ENCODE measurements at regions not wholly inside any gene's neighbourhood (a gene's known extent, or its start where the extent isn't known, plus 50 kb on each side); places are given as distances from the start of the nearest gene placed in this dataset.

GRCh38 chr2:167506395-167506794, 618.1 kb downstream of the XIRP2 start:
- Histone ChIP-seq H3K9ac (ENCODE audit: insufficient read depth, low read length, poor library complexity, severe bottlenecking) (no peak overlapping the region), H3K27ac (ENCODE audit: low read depth in 1 of 2, low read length in 2 of 2) (no peak overlapping the region), H3K4me2 (replicated peaks; ENCODE audit: extremely low read depth, low read length, poor library complexity, severe bottlenecking) (no peak overlapping the region), H3K79me2 (ENCODE audit: insufficient read depth, low read length) (no peaks in the 10 kb centered on the region), H3K27me3 (ENCODE audit: control insufficient read depth in 2 of 2, insufficient read depth in 2 of 2, low read length in 2 of 2) (no peaks in the 10 kb centered on the region), H4K20me1 (ENCODE audit: insufficient read depth, low read length) (no peaks in the 10 kb centered on the region), H3K36me3 (replicated peaks in 1 of 2; ENCODE audit: control insufficient read depth in 1 of 2, insufficient read depth in 2 of 2, low read length in 2 of 2) (no peaks in the 10 kb centered on the region), H3K4me1 (ENCODE audit: control insufficient read depth in 1 of 2, insufficient read depth in 2 of 2, low read length in 2 of 2) (no peaks in the 10 kb centered on the region), H2AFZ (ENCODE audit: insufficient read depth, low read depth, low read length, poor library complexity, severe bottlenecking) (no peak overlapping the region), H3K9me3 (replicated peaks in 1 of 2; ENCODE audit: control insufficient read depth in 1 of 2, insufficient read depth in 1 of 2, low read length in 2 of 2) (no peaks in the 10 kb centered on the region), H3K4me3 (replicated peaks in 1 of 3; ENCODE audit: low read depth in 2 of 3, low read length in 3 of 3) (no peak overlapping the region)
- intact Hi-C loops (cut with micrococcal nuclease), result no loop called here
- H3K36me3 Mint-ChIP-seq, result no peaks in the 10 kb centered on the region
- H3K27me3 Mint-ChIP-seq (ENCODE audit: low read depth in 3 of 3), result peaks cover 0 to 1% (median 0%) of the 10 kb centered on the region in 3 donors
- no peak overlapping the region for H3K4me3 Mint-ChIP-seq
- H3K4me1 Mint-ChIP-seq, result no peaks in the 10 kb centered on the region
- peaks cover 0 to 4% (median 3%) of the 10 kb centered on the region in 7 donors for H3K9me3 Mint-ChIP-seq
- no peak for TF ChIP-seq CTCF (IDR thresholded peaks at IDR 0.05)
- WGBS (ENCODE audit: insufficient coverage), result no CpG with 5 or more reads among the region's 1 CpG
- no peak for DNase-seq
- no peak overlapping the region for H3K27ac Mint-ChIP-seq

GRCh38 chr2:167504695-167505094, 616.4 kb downstream of the XIRP2 start:
- H3K27ac Mint-ChIP-seq, result no peak overlapping the region

More at GRCh38 chr2:167504695-167505094, 616.4 kb downstream of the XIRP2 start:
- H3K9me3 ChIP-seq (replicated peaks in 1 of 2; ENCODE audit: control insufficient read depth in 1 of 2, insufficient read depth in 1 of 2, low read length in 2 of 2), result no peaks in the 10 kb centered on the region
- no peaks in the 10 kb centered on the region for H3K4me1 Mint-ChIP-seq
- intact Hi-C loops (cut with micrococcal nuclease), result no loop called here
- no peak overlapping the region for H3K27ac ChIP-seq (ENCODE audit: low read depth in 1 of 2, low read length in 2 of 2)
- DNase-seq, result no peak
- no peak for TF ChIP-seq CTCF (IDR thresholded peaks at IDR 0.05)
- no peak overlapping the region for H3K9ac ChIP-seq (ENCODE audit: insufficient read depth, low read length, poor library complexity, severe bottlenecking)
- H3K4me1 ChIP-seq (ENCODE audit: control insufficient read depth in 1 of 2, insufficient read depth in 2 of 2, low read length in 2 of 2), result no peaks in the 10 kb centered on the region
- H3K27me3 ChIP-seq (ENCODE audit: control insufficient read depth in 2 of 2, insufficient read depth in 2 of 2, low read length in 2 of 2), result no peaks in the 10 kb centered on the region
- no peak overlapping the region for H3K4me2 ChIP-seq (replicated peaks; ENCODE audit: extremely low read depth, low read length, poor library complexity, severe bottlenecking)
- no peaks in the 10 kb centered on the region for H3K79me2 ChIP-seq (ENCODE audit: insufficient read depth, low read length)
- peaks cover 0 to 4% (median 3%) of the 10 kb centered on the region in 7 donors for H3K9me3 Mint-ChIP-seq
- H3K27me3 Mint-ChIP-seq (ENCODE audit: low read depth in 3 of 3), result peaks cover 0 to 1% (median 0%) of the 10 kb centered on the region in 3 donors
- H3K4me3 ChIP-seq (replicated peaks in 1 of 3; ENCODE audit: low read depth in 2 of 3, low read length in 3 of 3), result no peak overlapping the region
- H3K36me3 ChIP-seq (replicated peaks in 1 of 2; ENCODE audit: control insufficient read depth in 1 of 2, insufficient read depth in 2 of 2, low read length in 2 of 2), result no peaks in the 10 kb centered on the region
- no peaks in the 10 kb centered on the region for H4K20me1 ChIP-seq (ENCODE audit: insufficient read depth, low read length)
- H3K36me3 Mint-ChIP-seq, result no peaks in the 10 kb centered on the region
- H2AFZ ChIP-seq (ENCODE audit: insufficient read depth, low read depth, low read length, poor library complexity, severe bottlenecking), result no peak overlapping the region
- H3K4me3 Mint-ChIP-seq, result no peak overlapping the region

All from CD14-positive monocyte (primary cell).